ENCODE measurements at regions not wholly inside any gene's neighbourhood (a gene's known extent, or its start where the extent isn't known, plus 50 kb on each side); places are given as distances from the start of the nearest gene placed in this dataset.

DNA sequence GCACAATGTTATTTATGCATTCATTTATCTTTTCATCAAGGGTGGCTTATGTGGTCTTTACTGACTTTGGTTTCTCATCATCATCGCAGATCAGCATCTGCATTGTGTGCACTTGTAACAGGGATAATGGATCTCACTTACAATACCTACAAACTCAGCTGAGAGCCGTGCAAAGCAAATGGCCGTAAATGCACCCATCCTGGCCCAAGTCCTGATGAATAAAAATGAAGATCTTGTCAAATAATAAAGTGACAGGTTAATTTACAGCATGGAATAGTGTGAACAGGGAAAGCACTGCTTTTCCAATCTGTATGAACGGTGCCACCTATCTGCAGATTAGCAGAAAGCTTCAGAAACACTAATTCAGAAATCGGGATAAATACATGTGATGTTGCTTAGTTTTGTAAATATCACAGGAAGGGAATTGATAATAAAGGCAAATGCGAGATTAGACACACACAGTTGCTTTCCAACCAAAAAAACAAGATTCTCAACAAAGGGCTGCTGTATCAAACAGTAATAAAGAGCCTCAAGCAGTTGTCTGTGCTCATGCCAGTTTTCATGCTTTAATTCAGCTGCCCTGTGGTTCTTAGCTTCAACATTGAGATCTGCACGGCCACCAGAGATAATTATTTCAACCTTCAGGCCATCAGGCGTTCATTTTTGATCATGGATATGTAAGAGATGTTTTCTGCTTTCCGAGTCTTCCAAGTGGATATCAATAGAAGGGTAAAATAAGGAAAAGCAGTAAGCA lies 153.4 kb upstream of the POU5F2 start:
- TF ChIP-seq POLR2A (IDR thresholded peaks at IDR 0.05): no peak
- no peak for TF ChIP-seq POLR2AphosphoS5 (IDR thresholded peaks at IDR 0.05; ENCODE audit: insufficient read depth in 1 of 2, low read depth in 1 of 2)
